Right kidney (tissue), 1 donor: ENCODE measurements at regions not wholly inside any gene's neighbourhood (a gene's known extent, or its start where the extent isn't known, plus 50 kb on each side); places are given as distances from the start of the nearest gene placed in this dataset.

Experiments used
- DNase-seq: peaks from one replicate; pipeline ENCODE4 v3.0.0-alpha.2; 2016

DNA sequence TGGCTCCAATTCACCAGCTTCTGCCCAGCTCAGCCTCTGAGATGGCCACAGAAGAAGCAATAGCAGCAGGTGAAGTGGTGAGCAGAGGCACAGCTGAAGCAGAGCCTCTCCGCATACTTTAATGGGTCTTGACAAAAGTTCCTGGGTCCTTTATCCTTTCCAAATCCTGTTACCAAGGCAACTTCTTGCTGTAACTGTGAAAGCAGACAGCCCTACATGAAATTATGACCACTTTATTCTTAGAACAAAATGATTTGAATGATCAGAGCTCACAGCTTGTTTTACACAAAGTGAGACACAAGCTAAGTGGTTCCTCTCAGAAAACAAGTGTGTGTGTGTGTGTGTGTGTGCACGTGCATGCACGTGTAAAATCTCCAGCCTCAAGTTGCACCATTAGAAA is 245.6 kb downstream of the HTR7 start:
- DNase-seq, result no peak

DNA sequence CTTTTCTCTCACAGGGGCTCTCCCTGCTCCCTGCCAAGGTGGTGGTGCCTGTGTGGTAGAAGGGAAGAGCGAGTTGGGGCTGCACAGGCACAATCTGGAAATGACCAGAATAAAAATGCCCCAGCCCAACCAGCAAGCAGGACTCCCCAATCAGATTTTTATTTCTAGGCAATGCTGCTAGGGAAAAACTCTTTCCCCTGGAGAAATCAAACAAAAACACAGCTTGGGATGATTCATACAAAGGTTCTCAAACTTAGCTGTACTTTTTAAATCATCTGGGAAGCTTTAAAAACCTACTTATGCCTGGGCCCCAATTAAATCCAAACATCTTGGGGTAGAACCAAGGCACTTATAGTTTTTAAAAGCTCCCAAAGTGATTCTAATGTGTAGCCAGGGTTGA is 243.2 kb downstream of the HTR7 start:
- DNase-seq, result no peak

DNA sequence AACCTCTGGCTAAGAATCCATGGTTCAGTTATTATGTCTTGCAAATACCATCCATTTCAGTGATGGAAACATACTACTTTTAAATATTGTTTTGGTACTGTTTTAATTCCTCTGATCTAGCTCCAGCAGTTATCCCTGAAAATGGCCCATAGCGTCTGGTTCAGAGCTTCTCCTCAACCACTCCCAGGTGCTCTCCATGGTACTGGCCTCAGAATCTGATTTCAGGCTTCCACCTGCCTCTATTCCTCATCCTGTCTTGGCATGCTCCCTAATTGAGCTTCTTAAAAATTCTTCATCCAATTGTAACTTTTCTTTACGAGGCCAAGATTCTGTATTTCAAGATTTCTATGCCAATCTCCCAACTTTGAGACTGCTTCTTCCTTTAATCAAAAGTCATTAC is 236.3 kb downstream of the HTR7 start:
- DNase-seq, result no peak

DNA sequence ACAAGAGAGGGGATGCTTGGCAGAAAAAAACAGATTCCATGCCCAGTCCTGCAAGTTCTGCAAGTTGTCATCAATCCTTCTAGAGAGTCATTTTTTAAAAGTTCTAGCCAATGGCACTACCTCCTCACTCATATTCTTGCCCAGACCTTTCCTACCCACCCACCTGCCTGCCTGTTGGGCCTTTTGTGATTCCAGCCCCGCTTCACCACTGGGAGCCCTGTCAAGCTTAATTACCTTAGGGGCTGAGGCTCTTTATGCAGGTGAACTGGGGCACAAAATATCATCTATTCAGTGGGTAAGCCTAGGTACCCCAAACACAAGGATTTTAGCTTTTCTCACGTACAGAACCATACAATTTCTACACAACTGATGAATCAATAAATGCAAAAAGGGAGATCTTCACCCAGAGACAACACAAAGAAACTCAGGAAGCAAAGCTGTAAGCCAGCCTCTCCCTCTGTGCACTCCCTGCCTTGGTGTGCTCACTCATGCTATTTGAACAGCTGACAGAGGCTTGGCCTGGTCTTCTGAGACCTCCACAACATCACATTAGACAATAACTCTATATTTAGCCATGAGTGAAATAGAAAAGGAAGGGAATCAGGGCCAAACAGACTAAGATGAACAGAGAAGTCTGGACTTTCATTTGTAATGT is 222.6 kb downstream of the HTR7 start:
- no peak for DNase-seq

DNA sequence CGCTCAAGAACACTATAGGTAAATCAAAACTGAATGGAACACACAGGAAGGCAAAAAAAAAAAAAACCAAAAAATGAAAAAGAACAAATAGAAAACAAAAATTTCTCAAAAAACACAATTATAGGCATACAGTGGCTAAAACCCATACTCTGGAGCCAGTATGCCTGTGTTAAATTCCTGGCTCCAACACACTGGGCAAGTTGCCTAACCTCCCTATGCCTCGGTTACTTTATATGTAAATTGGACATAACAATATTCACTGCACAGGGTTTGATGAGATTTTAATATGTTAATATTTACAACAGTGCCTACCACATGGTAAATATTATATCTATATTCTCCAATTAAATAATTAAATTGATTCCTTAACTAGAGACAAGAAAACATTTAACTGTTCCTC is 217.1 kb downstream of the HTR7 start:
- DNase-seq, result no peak

DNA sequence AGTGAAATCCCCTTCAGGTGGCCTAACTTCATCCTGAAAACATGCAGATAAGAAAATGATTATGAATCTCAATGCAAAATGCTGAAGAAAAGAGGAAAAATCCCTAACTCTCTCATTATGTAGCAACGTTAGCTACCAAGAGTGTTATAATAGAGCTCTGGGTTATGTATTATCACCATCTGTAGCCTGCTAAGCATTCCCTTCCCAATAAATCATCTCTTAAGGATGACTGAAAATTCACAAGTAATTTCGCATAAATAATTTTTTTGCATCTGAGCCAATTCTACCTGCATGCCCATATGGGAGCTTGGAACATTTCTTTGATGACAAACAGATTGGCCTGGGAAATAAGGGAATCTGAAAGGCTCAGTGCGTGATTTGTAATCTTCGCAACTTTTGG is 216.1 kb downstream of the HTR7 start:
- no peak for DNase-seq

DNA sequence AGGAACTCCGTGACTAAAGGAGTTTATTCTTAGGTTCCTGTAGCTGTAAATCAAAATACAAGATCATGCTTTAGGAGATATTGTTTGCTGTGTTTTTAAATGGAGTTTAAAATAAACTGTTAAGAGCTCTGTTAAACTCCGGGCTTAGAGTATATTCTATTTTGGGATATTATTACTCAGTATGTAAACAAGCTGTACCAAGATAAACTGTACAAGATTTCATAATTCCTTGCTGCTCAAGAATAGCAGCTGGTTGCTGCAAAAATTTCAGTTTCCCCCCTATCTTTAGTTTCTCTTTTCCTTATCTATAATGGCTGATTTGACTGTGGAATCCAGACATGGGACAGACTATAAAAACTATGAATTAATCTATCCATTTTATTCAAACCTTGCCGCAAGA is 215.7 kb downstream of the HTR7 start:
- DNase-seq, result no peak

DNA sequence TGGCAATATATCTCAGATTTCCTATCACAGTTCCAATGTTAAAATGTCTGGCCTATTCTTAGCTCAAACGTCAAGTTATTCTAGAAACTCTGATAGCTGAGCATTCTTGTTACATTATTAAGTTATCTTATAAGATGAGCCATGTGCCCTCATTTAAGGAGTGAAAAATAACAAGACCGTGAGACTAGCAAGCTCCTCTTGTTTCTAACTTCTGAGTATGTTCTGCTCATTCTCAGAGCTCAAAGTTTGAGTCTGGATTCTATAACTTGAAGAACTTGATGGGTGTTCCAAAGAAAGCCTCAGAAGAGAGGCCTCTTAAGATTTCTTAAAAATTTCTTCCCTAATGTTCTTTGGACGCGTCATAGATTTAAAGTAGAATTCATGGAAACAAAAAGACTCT is 215.2 kb downstream of the HTR7 start:
- DNase-seq, result no peak

DNA sequence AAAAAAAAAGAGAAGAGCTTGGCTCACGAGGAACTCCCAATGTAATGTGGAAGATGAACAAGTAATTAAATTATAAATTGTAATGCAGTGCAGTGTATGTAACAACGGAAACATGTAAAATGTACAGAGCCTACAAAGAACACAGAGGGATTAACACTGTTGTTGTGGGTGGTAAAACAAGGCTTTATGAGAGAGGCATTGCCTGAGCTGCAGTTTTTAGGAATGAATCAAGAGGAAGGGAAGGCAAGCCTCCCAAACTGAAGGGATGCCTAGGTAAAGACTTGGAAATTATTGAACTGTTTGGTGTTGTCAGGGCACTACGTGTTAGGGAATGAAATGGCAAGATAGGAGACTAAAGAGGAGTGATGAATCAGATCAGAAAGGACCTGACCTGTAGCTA is 213.7 kb downstream of the HTR7 start:
- no peak for DNase-seq

DNA sequence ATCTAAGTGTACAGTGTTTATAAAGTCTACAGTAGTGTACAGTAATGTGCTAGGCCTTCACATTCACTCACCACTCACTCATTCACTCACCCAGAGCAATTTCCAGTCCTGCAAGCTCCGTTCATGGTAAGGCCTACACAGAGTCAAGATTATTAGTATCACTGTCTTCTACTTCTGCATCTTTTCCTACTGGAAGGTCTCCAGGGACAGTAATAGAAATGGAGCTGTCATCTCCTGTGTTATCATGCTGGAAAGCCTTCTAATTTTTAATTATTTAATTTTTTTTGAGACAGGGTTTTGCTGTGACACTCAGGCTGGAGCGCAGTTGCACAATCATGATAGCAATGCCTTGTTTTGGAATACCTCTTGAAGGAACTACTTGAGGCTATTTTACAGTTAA is 207.0 kb downstream of the HTR7 start:
- no peak for DNase-seq

DNA sequence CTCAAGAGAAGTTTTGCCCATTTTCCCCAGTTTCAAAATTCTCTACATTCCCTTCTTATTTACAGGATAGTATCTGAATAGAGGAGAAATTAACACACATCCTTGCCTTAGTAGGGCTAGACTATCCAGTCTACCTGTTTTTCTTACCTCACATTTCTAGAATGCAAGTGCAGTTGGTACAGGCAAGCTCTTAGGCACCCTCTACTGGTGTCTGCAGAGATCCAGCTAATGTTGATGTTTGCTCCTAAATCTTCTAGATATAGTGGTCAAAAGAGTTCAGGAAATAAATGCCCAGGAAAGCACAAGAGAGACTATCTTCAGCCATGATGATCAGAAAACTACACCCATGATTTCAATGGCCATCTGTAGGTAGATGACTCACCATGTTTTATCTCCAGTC is 205.3 kb downstream of the HTR7 start:
- DNase-seq, result no peak

DNA sequence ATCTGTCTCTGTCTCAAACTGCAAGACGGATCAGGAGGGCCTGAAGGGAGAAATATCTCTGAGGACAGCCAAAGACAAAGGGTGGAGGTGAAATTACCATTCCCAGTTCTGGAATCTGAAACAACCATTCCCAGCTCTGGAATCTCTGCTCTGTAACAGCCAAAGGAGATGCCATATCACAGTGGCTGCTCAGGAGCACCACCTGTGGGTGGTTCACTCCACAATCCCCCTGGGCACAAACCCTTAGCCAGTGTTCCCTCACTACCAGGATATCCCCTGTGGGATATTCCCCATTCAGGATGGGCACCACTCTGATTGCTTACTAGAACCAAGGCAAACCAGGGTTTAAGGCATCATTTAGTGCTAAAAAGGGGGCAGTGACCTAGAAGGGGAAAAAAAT is 199.0 kb downstream of the HTR7 start:
- DNase-seq, result no peak

DNA sequence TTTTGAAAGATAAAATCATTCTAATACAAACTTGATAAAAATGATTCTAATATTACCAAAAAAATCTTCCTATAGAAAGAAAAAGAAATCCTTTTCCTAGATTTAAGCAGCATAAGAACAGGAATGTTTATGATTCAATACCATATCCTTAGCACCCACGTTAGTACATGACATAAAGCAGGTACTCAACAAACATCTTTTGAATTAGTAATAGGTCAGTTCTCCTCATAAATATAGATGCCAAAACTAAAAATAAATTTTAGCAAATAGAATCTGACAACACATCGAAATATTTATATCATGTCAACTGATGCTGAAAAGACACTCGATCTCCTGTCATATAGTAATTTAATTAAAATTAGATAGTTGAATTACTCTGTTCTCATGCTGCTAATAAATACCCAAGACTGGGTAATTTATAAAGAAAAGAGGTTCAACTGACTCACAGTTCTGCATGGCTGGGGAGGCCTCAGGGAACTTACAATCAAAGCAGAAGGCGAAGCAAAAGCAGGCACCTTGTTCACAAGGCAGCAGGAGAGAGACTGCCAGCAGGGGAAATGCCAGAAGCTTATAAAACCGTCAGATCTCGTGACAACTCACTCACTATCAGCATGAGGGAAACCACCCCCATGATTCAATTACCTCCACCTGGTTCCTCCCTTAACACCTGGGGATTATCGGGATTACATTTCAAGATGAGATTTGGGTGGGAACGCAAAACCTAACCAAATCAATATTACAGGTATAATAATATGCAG is 191.8 kb downstream of the HTR7 start:
- DNase-seq, result no peak

DNA sequence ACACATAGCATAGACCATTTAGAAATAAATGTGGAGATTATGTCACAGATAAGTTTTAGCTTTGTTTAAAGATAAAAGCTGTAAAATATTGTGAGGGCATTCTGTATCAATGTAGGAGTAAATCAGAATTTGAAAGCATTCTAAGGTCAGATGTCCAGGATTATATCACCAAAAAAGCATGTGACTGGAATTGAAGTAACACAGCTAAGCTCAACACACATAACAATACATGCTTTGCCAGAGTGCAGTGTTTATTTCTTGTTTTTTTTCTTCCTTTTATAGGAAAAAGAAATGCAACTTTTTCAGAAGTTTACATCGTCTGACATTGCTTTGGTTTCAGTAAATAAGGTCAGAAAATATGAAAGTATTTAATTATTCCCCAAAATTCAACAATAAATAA is 183.4 kb downstream of the HTR7 start:
- DNase-seq, result no peak

DNA sequence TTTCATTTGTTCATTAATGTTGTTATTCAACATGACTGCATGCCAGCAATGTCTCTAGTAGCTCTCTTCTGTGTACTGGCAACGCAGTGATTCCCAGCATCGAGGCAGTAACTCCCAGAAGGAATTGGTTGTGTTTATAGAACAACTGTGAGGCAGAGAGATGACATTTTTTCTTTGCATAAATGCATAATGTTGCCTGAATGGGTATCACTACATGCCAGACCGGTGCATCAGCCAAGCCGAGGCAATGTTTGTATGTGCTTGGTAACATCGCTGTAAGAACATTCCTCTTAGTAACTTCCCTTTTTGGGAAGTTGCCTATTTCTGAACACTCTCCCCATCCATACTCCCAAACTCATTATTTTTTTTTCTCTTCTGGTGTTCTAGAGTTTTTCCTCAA is 182.9 kb downstream of the HTR7 start:
- no peak for DNase-seq

DNA sequence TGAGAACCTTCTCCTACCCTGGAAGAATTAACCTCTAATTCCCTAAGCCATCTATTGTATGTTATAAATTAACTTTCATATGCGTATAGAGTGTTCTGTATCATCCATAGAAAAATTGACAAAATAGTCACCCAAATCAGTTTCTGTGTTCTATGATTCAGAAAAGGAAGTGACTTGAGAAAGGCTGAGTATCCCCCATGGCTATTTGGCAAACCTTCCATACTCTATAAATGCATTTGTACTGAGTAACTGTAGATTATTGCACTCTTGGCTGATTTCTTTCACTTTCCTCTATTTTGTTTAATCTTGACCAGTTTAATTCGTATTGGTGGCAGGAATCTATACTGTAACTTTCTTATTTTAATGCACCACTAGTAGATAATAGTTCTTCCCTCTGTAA is 182.2 kb downstream of the HTR7 start:
- DNase-seq, result no peak
